Sigmoid colon (tissue), 6 donors: ENCODE measurements at regions not wholly inside any gene's neighbourhood (a gene's known extent, or its start where the extent isn't known, plus 50 kb on each side); places are given as distances from the start of the nearest gene placed in this dataset.
A peak's percentile ranks its signal among the peaks of the same experiment; 100 is the strongest.

Experiments used
- DNase-seq: peaks from one replicate; pipeline ENCODE4 v3.0.0-alpha.2; 2019
- H3K27ac ChIP-seq, 4 donors: fragments of 200-600 bp; sonication (generic); one replicate each; pipeline ENCODE4 v1.5.1; 2016 to 2019; ENCODE audit warnings: mild to moderate bottlenecking in 1 of 4
- H3K27me3 ChIP-seq, 3 donors: fragments of 200-600 bp; sonication (generic); one replicate each; pipeline ENCODE4 v1.5.1; 2019; ENCODE audit warnings: mild to moderate bottlenecking in 1 of 3
- H3K36me3 ChIP-seq, 4 donors: fragments of 200-600 bp; sonication (generic); one replicate each; pipeline ENCODE4 v1.5.1; 2016 to 2019
- H3K4me1 ChIP-seq, 4 donors: fragments of 200-600 bp; sonication (generic); one replicate each; pipeline ENCODE4 v1.5.1; 2017 to 2019
- H3K4me3 ChIP-seq, 4 donors: fragments of 200-600 bp; sonication (generic); one replicate each; pipeline ENCODE4 v1.5.1; 2017 to 2019; ENCODE audit warnings: mild to moderate bottlenecking in 2 of 4, moderate library complexity in 1 of 4
- H3K9me3 ChIP-seq, 4 donors: fragments of 200-600 bp in 3 of 4; sonication (generic) in 3 of 4; one replicate each; pipeline versions ENCODE4 v1.5.1 to v1.6.1; 2013 to 2019
- EP300 ChIP-seq, 4 donors: sonication (generic); formaldehyde crosslinking; IDR thresholded peaks; one replicate each; pipeline ENCODE4 v1.6.1; 2017; ENCODE audit warnings: antibody characterized with exemption in 4 of 4
- POLR2A ChIP-seq, 2 donors: fragments of 450-650 bp; IDR thresholded peaks; one replicate each; pipeline ENCODE4 v1.6.1; 2016; ENCODE audit warnings: antibody characterized with exemption in 2 of 2, mild to moderate bottlenecking in 2 of 2, moderate library complexity in 2 of 2
- POLR2AphosphoS5 ChIP-seq, 4 donors: sonication (generic); formaldehyde crosslinking; IDR thresholded peaks; one replicate each; pipeline ENCODE4 v1.6.1; 2017; ENCODE audit warnings: antibody characterized with exemption in 4 of 4
- whole genome bisulfite sequencing, 2 donors: extraction: QIAGEN DNeasy Blood & Tissue Kit; methylation state at CpG; one replicate each; pipeline ENCODE4 v1.1.7; 2013; 5-methylcytosine and 5-hydroxymethylcytosine counted together
- intact Hi-C: fragments of 100-400 bp; cut with DNase I; formaldehyde crosslinking; loops from one replicate; pipeline ENCODE4 v1.15.1; 2023
- TF ChIP-seq, protein P1 (sequence below), 4 experiments: fragments of 450-650 bp in 3 of 4; fragments of 200-600 bp in 1 of 4; IDR thresholded peaks; one replicate each; pipeline ENCODE4 v1.5.1; 2016 to 2019; ENCODE audit warnings: antibody characterized with exemption in 4 of 4, mild to moderate bottlenecking in 3 of 4, moderate library complexity in 2 of 4
- donor health status: healthy with polysubstance abuse.
- donor health status: healthy.

GRCh38 chr10:94112321-94112720 is 118.6 kb downstream of the PLCE1 start:
- no peak overlapping the region for H3K27ac ChIP-seq
- no peak for TF ChIP-seq EP300 (IDR thresholded peaks at IDR 0.05)
- no peak for TF ChIP-seq POLR2A (IDR thresholded peaks at IDR 0.05)
- no peak for TF ChIP-seq POLR2AphosphoS5 (IDR thresholded peaks at IDR 0.05)
- TF ChIP-seq, protein P1, sequence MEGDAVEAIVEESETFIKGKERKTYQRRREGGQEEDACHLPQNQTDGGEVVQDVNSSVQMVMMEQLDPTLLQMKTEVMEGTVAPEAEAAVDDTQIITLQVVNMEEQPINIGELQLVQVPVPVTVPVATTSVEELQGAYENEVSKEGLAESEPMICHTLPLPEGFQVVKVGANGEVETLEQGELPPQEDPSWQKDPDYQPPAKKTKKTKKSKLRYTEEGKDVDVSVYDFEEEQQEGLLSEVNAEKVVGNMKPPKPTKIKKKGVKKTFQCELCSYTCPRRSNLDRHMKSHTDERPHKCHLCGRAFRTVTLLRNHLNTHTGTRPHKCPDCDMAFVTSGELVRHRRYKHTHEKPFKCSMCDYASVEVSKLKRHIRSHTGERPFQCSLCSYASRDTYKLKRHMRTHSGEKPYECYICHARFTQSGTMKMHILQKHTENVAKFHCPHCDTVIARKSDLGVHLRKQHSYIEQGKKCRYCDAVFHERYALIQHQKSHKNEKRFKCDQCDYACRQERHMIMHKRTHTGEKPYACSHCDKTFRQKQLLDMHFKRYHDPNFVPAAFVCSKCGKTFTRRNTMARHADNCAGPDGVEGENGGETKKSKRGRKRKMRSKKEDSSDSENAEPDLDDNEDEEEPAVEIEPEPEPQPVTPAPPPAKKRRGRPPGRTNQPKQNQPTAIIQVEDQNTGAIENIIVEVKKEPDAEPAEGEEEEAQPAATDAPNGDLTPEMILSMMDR (IDR thresholded peaks at IDR 0.05) = no peak
- no peak for DNase-seq
- intact Hi-C loops = no loop called here
- 61 to 75% methylated on average over 2 of the region's 2 CpGs for WGBS, 2 donors
- H3K27me3 ChIP-seq = no peaks in the 10 kb centered on the region
- H3K4me1 ChIP-seq = peaks cover 0 to 8% (median 0%) of the 10 kb centered on the region in 4 donors
- H3K36me3 ChIP-seq = no peaks in the 10 kb centered on the region
- H3K4me3 ChIP-seq = no peak overlapping the region
- no peaks in the 10 kb centered on the region for H3K9me3 ChIP-seq

DNA sequence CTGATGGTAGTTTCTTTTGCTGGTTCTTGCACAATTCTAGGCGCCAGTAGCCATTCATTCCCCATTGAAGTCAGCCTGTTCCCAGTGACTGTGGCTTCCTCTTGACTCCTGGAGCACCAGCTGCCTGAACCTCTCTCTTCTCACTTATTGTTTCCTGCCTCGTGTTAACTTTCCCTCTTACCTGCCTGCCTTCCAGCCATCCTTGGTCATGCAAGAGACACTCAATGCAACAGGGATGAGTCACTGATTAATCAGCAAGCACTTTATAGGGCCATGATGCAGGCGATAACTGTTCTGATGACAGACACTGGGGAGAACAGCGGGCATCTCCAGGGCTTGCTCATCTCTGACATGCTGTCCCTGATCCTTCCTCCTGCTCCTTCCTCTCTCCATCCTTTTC is 122.0 kb downstream of the PLCE1 start:
- H3K27ac ChIP-seq = no peak overlapping the region
- no peaks in the 10 kb centered on the region for H3K36me3 ChIP-seq
- H3K4me3 ChIP-seq = no peak overlapping the region
- no peak for DNase-seq
- H3K9me3 ChIP-seq = no peaks in the 10 kb centered on the region
- TF ChIP-seq POLR2AphosphoS5 (IDR thresholded peaks at IDR 0.05) = no peak
- TF ChIP-seq, protein P1 (IDR thresholded peaks at IDR 0.05) = no peak
- TF ChIP-seq POLR2A (IDR thresholded peaks at IDR 0.05) = no peak
- H3K4me1 ChIP-seq = peaks cover 0 to 8% (median 0%) of the 10 kb centered on the region in 4 donors
- intact Hi-C loops = no loop called here
- no peaks in the 10 kb centered on the region for H3K27me3 ChIP-seq
- WGBS, 2 donors = 85 to 87% methylated on average over 4 of the region's 4 CpGs

GRCh38 chr10:94116848-94117247 is 123.1 kb downstream of the PLCE1 start:
- no peak for DNase-seq
- H3K4me1 ChIP-seq = peaks cover 0 to 6% (median 1%) of the 10 kb centered on the region in 4 donors
- intact Hi-C loops = no loop called here
- H3K4me3 ChIP-seq = no peak overlapping the region
- no peaks in the 10 kb centered on the region for H3K27me3 ChIP-seq
- H3K9me3 ChIP-seq = no peaks in the 10 kb centered on the region
- TF ChIP-seq POLR2A (IDR thresholded peaks at IDR 0.05) (no peak), EP300 (IDR thresholded peaks at IDR 0.05) (no peak), POLR2AphosphoS5 (IDR thresholded peaks at IDR 0.05) (no peak)
- TF ChIP-seq, protein P1 (IDR thresholded peaks at IDR 0.05) = no peak
- 89 to 92% methylated on average over 1 of the region's 1 CpG for WGBS, 2 donors
- no peak overlapping the region for H3K27ac ChIP-seq
- H3K36me3 ChIP-seq = no peaks in the 10 kb centered on the region

- Histone ChIP-seq H3K36me3 (no peaks in the 10 kb centered on the region), H3K27ac (peak overlapping the region in 1 of 4 donors; percentile 60), H3K4me1 (peaks cover 0 to 40% (median 32%) of the 10 kb centered on the region in 4 donors), H3K9me3 (no peaks in the 10 kb centered on the region), H3K4me3 (no peak overlapping the region), H3K27me3 (no peaks in the 10 kb centered on the region)
- intact Hi-C loops = no loop called here
- 86 to 93% methylated on average over 2 of the region's 2 CpGs for WGBS, 2 donors
- TF ChIP-seq, protein P1 (IDR thresholded peaks at IDR 0.05) = no peak
- no peak for TF ChIP-seq POLR2AphosphoS5 (IDR thresholded peaks at IDR 0.05)
- no peak for TF ChIP-seq EP300 (IDR thresholded peaks at IDR 0.05)
- DNase-seq = no peak
These were observed 128.5 kb downstream of the PLCE1 start for GRCh38 chr10:94122211-94122610.
